ENCODE measurements at regions not wholly inside any gene's neighbourhood (a gene's known extent, or its start where the extent isn't known, plus 50 kb on each side); places are given as distances from the start of the nearest gene placed in this dataset.

GRCh38 chr5:54833590-54833989, 151.8 kb downstream of the ESM1 start:
- Histone ChIP-seq H3K27ac (ENCODE audit: control insufficient read depth, insufficient read depth, low read length) (no peak overlapping the region), H2AFZ (ENCODE audit: control insufficient read depth, low read length) (no peak overlapping the region)
- dilution Hi-C loops (cut with MboI; ENCODE audit: extremely low pct_ligation_motif_present, low sequenced_read_pairs): no loop called here

GRCh38 chr5:54832858-54833257, 152.5 kb downstream of the ESM1 start:
- H3K4me2 ChIP-seq (ENCODE audit: control insufficient read depth, extremely low read depth, insufficient read depth, low read depth, low read length): no peak overlapping the region
- no peaks in the 10 kb centered on the region for H3K27me3 ChIP-seq (ENCODE audit: control insufficient read depth, extremely low read depth, insufficient read depth, low read length)
- no peaks in the 10 kb centered on the region for H3K9me1 ChIP-seq (ENCODE audit: control insufficient read depth, extremely low read depth, insufficient read depth, low read length)
- H3K4me1 ChIP-seq (ENCODE audit: control insufficient read depth, extremely low read depth, insufficient read depth, low read length): no peaks in the 10 kb centered on the region
- H3K36me3 ChIP-seq (ENCODE audit: control insufficient read depth in 2 of 2, extremely low read depth in 1 of 2, insufficient read depth in 2 of 2, low read length in 2 of 2): no peaks in the 10 kb centered on the region
- no peaks in the 10 kb centered on the region for H3K9me3 ChIP-seq (ENCODE audit: control insufficient read depth, low read depth, low read length)
- no peak for DNase-seq (ENCODE audit: low read depth, low spot score)
- H3K79me2 ChIP-seq (ENCODE audit: control insufficient read depth, insufficient read depth, low read length): no peaks in the 10 kb centered on the region
- no peak overlapping the region for H3K9ac ChIP-seq (ENCODE audit: control insufficient read depth, extremely low read depth, insufficient read depth, low read length)
- dilution Hi-C loops (cut with MboI; ENCODE audit: extremely low pct_ligation_motif_present, low sequenced_read_pairs): no loop called here
- no peaks in the 10 kb centered on the region for H4K20me1 ChIP-seq (ENCODE audit: control insufficient read depth, extremely low read depth, insufficient read depth, low read length)
- no peak for TF ChIP-seq EZH2 (IDR thresholded peaks at IDR 0.05; ENCODE audit: low read length)
- no peak for TF ChIP-seq CTCF (optimal IDR thresholded peaks at IDR 0.05 in 1 of 3, IDR thresholded peaks at IDR 0.05 in 1 of 3, conservative IDR thresholded peaks at IDR 0.05 in 1 of 3; ENCODE audit: extremely low read depth in 1 of 3, insufficient read depth in 2 of 3, low read length in 3 of 3)
- H3K4me3 ChIP-seq (ENCODE audit: control insufficient read depth in 2 of 3, extremely low read depth in 1 of 3, insufficient read depth in 2 of 3, low read depth in 1 of 3, low read length in 3 of 3): no peak overlapping the region
- FAIRE-seq: no peak
- no peak overlapping the region for H3K27ac ChIP-seq (ENCODE audit: control insufficient read depth, insufficient read depth, low read length)
- no peak overlapping the region for H2AFZ ChIP-seq (ENCODE audit: control insufficient read depth, low read length)

More at GRCh38 chr5:54833590-54833989, 151.8 kb downstream of the ESM1 start:
- no peak for FAIRE-seq
- Histone ChIP-seq H3K4me2 (ENCODE audit: control insufficient read depth, extremely low read depth, insufficient read depth, low read depth, low read length) (no peak overlapping the region), H3K9ac (ENCODE audit: control insufficient read depth, extremely low read depth, insufficient read depth, low read length) (no peak overlapping the region), H4K20me1 (ENCODE audit: control insufficient read depth, extremely low read depth, insufficient read depth, low read length) (no peaks in the 10 kb centered on the region), H3K4me3 (ENCODE audit: control insufficient read depth in 2 of 3, extremely low read depth in 1 of 3, insufficient read depth in 2 of 3, low read depth in 1 of 3, low read length in 3 of 3) (no peak overlapping the region), H3K27me3 (ENCODE audit: control insufficient read depth, extremely low read depth, insufficient read depth, low read length) (no peaks in the 10 kb centered on the region), H3K9me3 (ENCODE audit: control insufficient read depth, low read depth, low read length) (no peaks in the 10 kb centered on the region), H3K4me1 (ENCODE audit: control insufficient read depth, extremely low read depth, insufficient read depth, low read length) (no peaks in the 10 kb centered on the region), H3K9me1 (ENCODE audit: control insufficient read depth, extremely low read depth, insufficient read depth, low read length) (no peaks in the 10 kb centered on the region), H3K36me3 (ENCODE audit: control insufficient read depth in 2 of 2, extremely low read depth in 1 of 2, insufficient read depth in 2 of 2, low read length in 2 of 2) (no peaks in the 10 kb centered on the region), H3K79me2 (ENCODE audit: control insufficient read depth, insufficient read depth, low read length) (no peaks in the 10 kb centered on the region)
- no peak for DNase-seq (ENCODE audit: low read depth, low spot score)
- TF ChIP-seq EZH2 (IDR thresholded peaks at IDR 0.05; ENCODE audit: low read length) (no peak), CTCF (optimal IDR thresholded peaks at IDR 0.05 in 1 of 3, IDR thresholded peaks at IDR 0.05 in 1 of 3, conservative IDR thresholded peaks at IDR 0.05 in 1 of 3; ENCODE audit: extremely low read depth in 1 of 3, insufficient read depth in 2 of 3, low read length in 3 of 3) (no peak)

Data from keratinocyte (primary cell).